Prostate gland (tissue), 2 donors: ENCODE measurements at regions not wholly inside any gene's neighbourhood (a gene's known extent, or its start where the extent isn't known, plus 50 kb on each side); places are given as distances from the start of the nearest gene placed in this dataset.

Source experiments
- CTCF ChIP-seq, 4 experiments: fragments of 200-600 bp in 2 of 4; fragments of 450-650 bp in 2 of 4; sonication (generic) in 2 of 4; IDR thresholded peaks; 1 replicate in 3 of 4; 2 replicates in 1 of 4; pipeline ENCODE4 v1.5.1; 2016 to 2019; ENCODE audit warnings: antibody characterized with exemption in 4 of 4, mild to moderate bottlenecking in 2 of 4, moderate library complexity in 2 of 4
- POLR2A ChIP-seq: fragments of 450-650 bp; IDR thresholded peaks from one replicate; pipeline ENCODE4 v1.6.1; 2016; ENCODE audit warnings: antibody characterized with exemption, mild to moderate bottlenecking
- POLR2AphosphoS5 ChIP-seq: sonication (generic); formaldehyde crosslinking; IDR thresholded peaks from one replicate; pipeline ENCODE4 v1.6.1; 2017; ENCODE audit warnings: antibody characterized with exemption

GRCh38 chr18:11366410-11366809 lies 217.0 kb upstream of the PIEZO2 start:
- TF ChIP-seq POLR2AphosphoS5 (no peak), POLR2A (no peak), CTCF (IDR thresholded peaks at IDR 0.05) (no peak)
